ENCODE measurements at regions not wholly inside any gene's neighbourhood (a gene's known extent, or its start where the extent isn't known, plus 50 kb on each side); places are given as distances from the start of the nearest gene placed in this dataset.

GRCh38 chr14:66389481-66389880 is 96.7 kb upstream of the CCDC196 start:
- Histone ChIP-seq H3K36me3 (no peaks in the 10 kb centered on the region), H3K4me1 (no peaks in the 10 kb centered on the region), H3K79me2 (ENCODE audit: low read depth) (no peaks in the 10 kb centered on the region), H3K9ac (no peak overlapping the region), H4K20me1 (ENCODE audit: low read depth) (no peaks in the 10 kb centered on the region), H3K4me3 (no peak overlapping the region), H2AFZ (replicated peaks) (no peak overlapping the region), H3K9me3 (ENCODE audit: low read depth) (no peaks in the 10 kb centered on the region), H3K27ac (no peak overlapping the region), H3K27me3 (no peaks in the 10 kb centered on the region), H3F3A (ENCODE audit: low read depth) (no peaks in the 10 kb centered on the region), H3K4me2 (no peak overlapping the region)
- Mint-ChIP-seq H3K36me3 (no peaks in the 10 kb centered on the region), H3K4me3 (no peak overlapping the region), H3K27ac (no peak overlapping the region), H3K27me3 (ENCODE audit: insufficient read depth, low read depth) (no peaks in the 10 kb centered on the region), H3K9me3 (peaks cover 2% of the 10 kb centered on the region), H3K4me1 (peaks cover 11% of the 10 kb centered on the region)
- no peak for DNase-seq (ENCODE audit: low spot score)
- TF ChIP-seq EZH2phosphoT487 (IDR thresholded peaks at IDR 0.05) (no peak), CTCF (IDR thresholded peaks at IDR 0.05) (no peak), EZH2 (IDR thresholded peaks at IDR 0.05) (no peak)

GRCh38 chr14:66395300-66395699 is 90.9 kb upstream of the CCDC196 start:
- Histone ChIP-seq H3K79me2 (ENCODE audit: low read depth) (no peaks in the 10 kb centered on the region), H3K27me3 (no peaks in the 10 kb centered on the region), H3K9me3 (ENCODE audit: low read depth) (no peaks in the 10 kb centered on the region), H3K36me3 (no peaks in the 10 kb centered on the region), H4K20me1 (ENCODE audit: low read depth) (no peaks in the 10 kb centered on the region), H3K4me3 (no peak overlapping the region), H3K4me1 (no peaks in the 10 kb centered on the region), H3K4me2 (no peak overlapping the region), H3K9ac (no peak overlapping the region), H2AFZ (replicated peaks) (peak overlapping the region; percentile 70), H3K27ac (no peak overlapping the region), H3F3A (ENCODE audit: low read depth) (no peaks in the 10 kb centered on the region)
- Mint-ChIP-seq H3K9me3 (peaks cover 2% of the 10 kb centered on the region), H3K4me3 (no peak overlapping the region), H3K27ac (no peak overlapping the region), H3K4me1 (no peaks in the 10 kb centered on the region), H3K36me3 (no peaks in the 10 kb centered on the region), H3K27me3 (ENCODE audit: insufficient read depth, low read depth) (no peaks in the 10 kb centered on the region)
- no peak for DNase-seq (ENCODE audit: low spot score)
- TF ChIP-seq EZH2phosphoT487 (IDR thresholded peaks at IDR 0.05) (no peak), EZH2 (IDR thresholded peaks at IDR 0.05) (no peak), CTCF (IDR thresholded peaks at IDR 0.05) (peak; percentile 5)

GRCh38 chr14:66396164-66396563 is 90.0 kb upstream of the CCDC196 start:
- Histone ChIP-seq H3K79me2 (ENCODE audit: low read depth) (no peaks in the 10 kb centered on the region), H3K9me3 (ENCODE audit: low read depth) (no peaks in the 10 kb centered on the region), H3K27me3 (no peaks in the 10 kb centered on the region), H4K20me1 (ENCODE audit: low read depth) (no peaks in the 10 kb centered on the region), H3F3A (ENCODE audit: low read depth) (no peaks in the 10 kb centered on the region), H3K4me2 (no peak overlapping the region), H3K27ac (no peak overlapping the region), H3K36me3 (no peaks in the 10 kb centered on the region), H3K9ac (no peak overlapping the region), H3K4me1 (no peaks in the 10 kb centered on the region), H3K4me3 (no peak overlapping the region), H2AFZ (replicated peaks) (no peak overlapping the region)
- TF ChIP-seq CTCF (IDR thresholded peaks at IDR 0.05) (no peak), EZH2 (IDR thresholded peaks at IDR 0.05) (no peak), EZH2phosphoT487 (IDR thresholded peaks at IDR 0.05) (no peak)
- no peak for DNase-seq (ENCODE audit: low spot score)
- Mint-ChIP-seq H3K27me3 (ENCODE audit: insufficient read depth, low read depth) (no peaks in the 10 kb centered on the region), H3K9me3 (peaks cover 2% of the 10 kb centered on the region), H3K36me3 (no peaks in the 10 kb centered on the region), H3K27ac (no peak overlapping the region), H3K4me1 (no peaks in the 10 kb centered on the region), H3K4me3 (no peak overlapping the region)

- no peak overlapping the region for H2AFZ ChIP-seq (replicated peaks)
- no peak overlapping the region for H3K4me3 ChIP-seq
- Mint-ChIP-seq H3K9me3 (no peaks in the 10 kb centered on the region), H3K36me3 (no peaks in the 10 kb centered on the region), H3K27me3 (ENCODE audit: insufficient read depth, low read depth) (no peaks in the 10 kb centered on the region), H3K27ac (no peak overlapping the region), H3K4me1 (no peaks in the 10 kb centered on the region), H3K4me3 (no peak overlapping the region)
- H3F3A ChIP-seq (ENCODE audit: low read depth) = no peaks in the 10 kb centered on the region
- H3K4me2 ChIP-seq = no peak overlapping the region
- TF ChIP-seq CTCF (IDR thresholded peaks at IDR 0.05) (no peak), EZH2phosphoT487 (IDR thresholded peaks at IDR 0.05) (no peak), EZH2 (IDR thresholded peaks at IDR 0.05) (no peak)
- DNase-seq (ENCODE audit: low spot score) = no peak
- H3K9ac ChIP-seq = no peak overlapping the region
- H3K27ac ChIP-seq = no peak overlapping the region
- no peaks in the 10 kb centered on the region for H3K9me3 ChIP-seq (ENCODE audit: low read depth)
- no peaks in the 10 kb centered on the region for H3K27me3 ChIP-seq
- no peaks in the 10 kb centered on the region for H3K79me2 ChIP-seq (ENCODE audit: low read depth)
- H4K20me1 ChIP-seq (ENCODE audit: low read depth) = no peaks in the 10 kb centered on the region
- H3K4me1 ChIP-seq = no peaks in the 10 kb centered on the region
- H3K36me3 ChIP-seq = no peaks in the 10 kb centered on the region
These were observed 87.7 kb upstream of the CCDC196 start for GRCh38 chr14:66398437-66398836.

All from neural progenitor cell (in vitro differentiated cells).